GM10248 (cell line): ENCODE measurements at regions not wholly inside any gene's neighbourhood (a gene's known extent, or its start where the extent isn't known, plus 50 kb on each side); places are given as distances from the start of the nearest gene placed in this dataset.

Source experiments
- CTCF ChIA-PET: fragments of 300-600 bp; sonication (Branson Sonifier 250); formaldehyde crosslinking; extraction: SDS; loops from one replicate; lab custom pipeline; 2021; ENCODE audit warnings: antibody characterized with exemption; lab: Yijun Ruan, JAX
- POLR2A ChIA-PET: fragments of 350-650 bp; sonication (Branson Sonifier 250); formaldehyde crosslinking; extraction: SDS; loops from one replicate; lab custom pipeline; 2020; ENCODE audit warnings: antibody characterized with exemption; lab: Yijun Ruan, JAX
- DNase-seq: peaks from one replicate; pipeline ENCODE4 v3.0.0; 2012; ENCODE audit errors: extremely low spot score
- CTCF ChIP-seq: IDR thresholded peaks from 2 replicates; pipeline ENCODE4 v1.5.1; 2012; ENCODE audit warnings: mild to moderate bottlenecking, low read depth; ENCODE audit errors: extremely low read depth, missing control alignments, control extremely low read depth

GRCh38 chr1:99566290-99567021, 79.5 kb upstream of the PALMD start:
- TF ChIP-seq CTCF: no peak
- no peak for DNase-seq
- ChIA-PET CTCF (no interaction called here), POLR2A (no interaction called here)

- TF ChIP-seq CTCF: no peak
- POLR2A ChIA-PET: no interaction called here
- DNase-seq: no peak
- CTCF ChIA-PET: no interaction called here
These were observed 75.3 kb upstream of the PALMD start for GRCh38 chr1:99570486-99571089.

- ChIA-PET POLR2A (no interaction called here), CTCF (interaction anchor here (1.2 kb wide), 1 partner anchor 90 kb away, joined by 3 read pairs; no protein-coding TSS in a partner anchor)
- TF ChIP-seq CTCF: no peak
- no peak for DNase-seq
These were observed 74.7 kb upstream of the PALMD start for GRCh38 chr1:99571092-99571734.

- no peak for TF ChIP-seq CTCF
- ChIA-PET POLR2A (no interaction called here), CTCF (no interaction called here)
- DNase-seq: no peak
These were observed 72.3 kb upstream of the PALMD start for GRCh38 chr1:99573431-99574217.

GRCh38 chr1:99577313-99577712, 68.6 kb upstream of the PALMD start:
- CTCF ChIA-PET: no interaction called here
- DNase-seq: no peak
- no peak for TF ChIP-seq CTCF
- POLR2A ChIA-PET: no interaction called here

- CTCF ChIA-PET: interaction anchor here (0.7 to 1.8 kb wide), 4 partner anchors 10 to 106 kb away, joined by 3 to 7 read pairs (median 4); no protein-coding TSS in a partner anchor
- POLR2A ChIA-PET: no interaction called here
- no peak for TF ChIP-seq CTCF
- DNase-seq: no peak
These were observed 66.2 kb upstream of the PALMD start for GRCh38 chr1:99579691-99580172.
